AG04450 (cell line): ENCODE measurements at regions not wholly inside any gene's neighbourhood (a gene's known extent, or its start where the extent isn't known, plus 50 kb on each side); places are given as distances from the start of the nearest gene placed in this dataset.

ENCODE experiments used
- CTCF ChIA-PET: fragments of 300-600, 350-600 bp; formaldehyde crosslinking; extraction: SDS; loops from one replicate; lab custom pipeline; 2022; ENCODE audit warnings: antibody characterized with exemption, inconsistent platforms; lab: Charles Lee
- POLR2A ChIA-PET: fragments of 350-600 bp; formaldehyde crosslinking; extraction: SDS; loops from one replicate; lab custom pipeline; 2021; ENCODE audit warnings: antibody characterized with exemption, inconsistent platforms; lab: Yijun Ruan, JAX
- DNase-seq: peaks from one replicate; pipeline ENCODE4 v3.0.0-alpha.2; 2011; ENCODE audit warnings: low read depth, low spot score
- H3K27ac ChIP-seq: one replicate; pipeline ENCODE4 v1.5.1; 2012; ENCODE audit warnings: low read depth, low read length, control low read depth
- H3K27me3 ChIP-seq: one replicate; pipeline ENCODE4 v1.6.0; 2012; ENCODE audit warnings: low read length; ENCODE audit not compliant: control insufficient read depth, insufficient read depth
- H3K4me3 ChIP-seq: 2 replicates; pipeline ENCODE4 v1.5.1; 2011; ENCODE audit warnings: mild to moderate bottlenecking, low read depth, low read length, control low read depth
- H3K9me3 ChIP-seq: 2 replicates; pipeline ENCODE4 v1.5.1; 2012; ENCODE audit warnings: low read length; ENCODE audit not compliant: control insufficient read depth, insufficient read depth
- TF ChIP-seq, protein P1 (sequence below): IDR thresholded peaks from 2 replicates; pipeline ENCODE4 v1.5.1; 2011; ENCODE audit warnings: low read depth, low read length, control low read depth, inconsistent platforms

DNA sequence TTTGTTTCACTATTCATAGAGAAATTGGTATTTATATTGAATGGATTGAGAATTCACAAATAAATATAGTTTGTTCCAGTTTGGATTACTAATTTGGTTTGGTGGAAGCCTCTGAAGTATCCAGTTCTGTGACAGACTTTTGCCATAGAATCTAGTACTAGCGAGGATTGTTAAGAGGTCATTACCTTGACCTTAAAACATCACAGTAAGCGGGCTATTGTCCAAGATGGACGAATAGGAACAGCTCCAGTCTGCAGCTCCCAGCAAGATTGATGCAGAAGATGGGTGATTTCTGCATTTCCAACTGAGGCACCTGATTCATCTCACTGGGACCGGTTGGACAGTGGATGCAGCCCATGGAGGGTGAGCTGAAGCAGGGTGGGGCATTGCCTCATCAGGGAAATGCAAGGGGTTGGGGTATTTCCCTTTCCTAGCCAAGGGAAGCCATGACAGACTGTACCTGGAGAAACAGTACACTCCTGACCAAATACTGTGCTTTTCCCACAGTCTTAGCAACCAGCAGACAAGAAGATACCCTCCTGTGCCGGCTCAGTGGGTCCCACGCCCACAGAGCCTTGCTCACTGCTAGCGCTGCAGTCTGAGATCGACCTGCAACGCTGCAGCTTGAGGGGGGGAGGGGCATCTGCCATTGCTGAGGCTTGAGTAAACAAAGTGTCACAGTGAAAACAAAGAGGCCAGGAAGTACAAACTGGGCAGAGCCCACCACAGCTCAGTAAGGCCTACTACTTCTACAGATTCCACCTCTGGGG lies 66.4 kb upstream of the NEDD9 start:
- TF ChIP-seq, protein P1, sequence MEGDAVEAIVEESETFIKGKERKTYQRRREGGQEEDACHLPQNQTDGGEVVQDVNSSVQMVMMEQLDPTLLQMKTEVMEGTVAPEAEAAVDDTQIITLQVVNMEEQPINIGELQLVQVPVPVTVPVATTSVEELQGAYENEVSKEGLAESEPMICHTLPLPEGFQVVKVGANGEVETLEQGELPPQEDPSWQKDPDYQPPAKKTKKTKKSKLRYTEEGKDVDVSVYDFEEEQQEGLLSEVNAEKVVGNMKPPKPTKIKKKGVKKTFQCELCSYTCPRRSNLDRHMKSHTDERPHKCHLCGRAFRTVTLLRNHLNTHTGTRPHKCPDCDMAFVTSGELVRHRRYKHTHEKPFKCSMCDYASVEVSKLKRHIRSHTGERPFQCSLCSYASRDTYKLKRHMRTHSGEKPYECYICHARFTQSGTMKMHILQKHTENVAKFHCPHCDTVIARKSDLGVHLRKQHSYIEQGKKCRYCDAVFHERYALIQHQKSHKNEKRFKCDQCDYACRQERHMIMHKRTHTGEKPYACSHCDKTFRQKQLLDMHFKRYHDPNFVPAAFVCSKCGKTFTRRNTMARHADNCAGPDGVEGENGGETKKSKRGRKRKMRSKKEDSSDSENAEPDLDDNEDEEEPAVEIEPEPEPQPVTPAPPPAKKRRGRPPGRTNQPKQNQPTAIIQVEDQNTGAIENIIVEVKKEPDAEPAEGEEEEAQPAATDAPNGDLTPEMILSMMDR = no peak
- H3K9me3 ChIP-seq = peaks cover 4% of the 10 kb centered on the region; the same call in 1 of the 2 replicates
- no peak overlapping the region for H3K27ac ChIP-seq
- no peaks in the 10 kb centered on the region for H3K27me3 ChIP-seq
- ChIA-PET POLR2A (no interaction called here), CTCF (no interaction called here)
- H3K4me3 ChIP-seq = no peak overlapping the region
- no peak for DNase-seq

GRCh38 chr6:11297376-11297729 lies 64.9 kb upstream of the NEDD9 start:
- DNase-seq = no peak
- Histone ChIP-seq H3K27ac (no peak overlapping the region), H3K9me3 (peaks cover 4% of the 10 kb centered on the region; the same call in 1 of the 2 replicates), H3K27me3 (peaks cover 2% of the 10 kb centered on the region), H3K4me3 (no peak overlapping the region)
- TF ChIP-seq, protein P1 = no peak
- POLR2A ChIA-PET = no interaction called here
- CTCF ChIA-PET = interaction anchor here (0.9 kb wide), 1 partner anchor 125 kb away, joined by 4 read pairs; no protein-coding TSS in a partner anchor

DNA sequence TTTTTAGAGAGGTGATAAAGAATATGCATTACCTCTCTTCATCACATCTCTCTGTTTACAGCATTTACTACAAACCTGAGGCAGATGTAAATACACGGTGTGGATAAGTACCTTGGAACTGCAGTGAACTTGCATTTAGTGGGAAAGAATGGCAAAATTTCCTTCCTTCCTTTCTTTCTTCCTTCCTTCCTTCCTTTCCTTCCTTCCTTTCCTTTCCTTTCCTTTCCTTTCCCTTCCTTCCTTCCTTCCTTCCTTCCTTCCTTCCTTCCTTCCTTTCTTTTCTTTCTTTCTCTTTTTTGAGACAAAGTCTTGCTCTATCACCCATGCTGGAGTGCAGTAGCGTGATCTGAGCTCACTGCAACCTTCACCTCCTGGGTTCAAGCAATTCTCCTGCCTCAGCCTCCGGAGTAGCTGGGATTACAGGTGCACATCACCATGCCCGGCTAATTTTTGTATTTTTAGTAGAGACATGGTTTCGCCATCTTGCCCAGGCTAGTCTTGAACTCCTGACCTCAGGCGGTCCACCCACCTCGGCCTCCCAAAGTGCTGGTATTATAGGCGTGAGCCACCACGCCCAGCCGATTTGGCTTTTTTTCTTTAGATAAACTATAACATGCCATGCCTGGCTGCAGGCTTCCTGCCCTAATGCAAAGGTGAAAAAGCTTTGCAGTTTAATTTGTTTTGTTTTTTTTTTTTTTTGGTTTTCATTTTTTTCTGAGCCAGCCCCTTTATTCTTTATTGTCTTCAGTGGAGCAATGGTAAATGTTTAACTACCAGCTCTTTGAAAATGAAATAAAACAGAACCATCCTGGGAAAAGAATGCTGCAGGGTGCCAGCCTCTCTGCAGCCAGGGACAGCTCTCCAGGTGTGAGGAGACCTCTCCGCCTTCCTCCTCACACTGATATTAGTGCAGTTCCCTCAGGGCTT lies 64.2 kb upstream of the NEDD9 start:
- TF ChIP-seq, protein P1 = no peak
- no peak for DNase-seq
- POLR2A ChIA-PET = no interaction called here
- Histone ChIP-seq H3K27ac (no peak overlapping the region), H3K4me3 (no peak overlapping the region), H3K9me3 (peaks cover 4% of the 10 kb centered on the region; the same call in 1 of the 2 replicates), H3K27me3 (peaks cover 2% of the 10 kb centered on the region)
- CTCF ChIA-PET = interaction anchor here (0.9 kb wide), 1 partner anchor 124 kb away, joined by 4 read pairs; no protein-coding TSS in a partner anchor

GRCh38 chr6:11295969-11296368 lies 63.5 kb upstream of the NEDD9 start:
- Histone ChIP-seq H3K27me3 (peaks cover 2% of the 10 kb centered on the region), H3K27ac (no peak overlapping the region), H3K9me3 (peaks cover 4% of the 10 kb centered on the region; the same call in 1 of the 2 replicates), H3K4me3 (no peak overlapping the region)
- CTCF ChIA-PET = no interaction called here
- TF ChIP-seq, protein P1 = no peak
- DNase-seq = no peak
- POLR2A ChIA-PET = no interaction called here
